Mesenchymal stem cell (in vitro differentiated cells and primary cell): ENCODE measurements at regions not wholly inside any gene's neighbourhood (a gene's known extent, or its start where the extent isn't known, plus 50 kb on each side); places are given as distances from the start of the nearest gene placed in this dataset.

ENCODE experiments used
- DNase-seq: peaks from one replicate; pipeline ENCODE4 v3.0.0-alpha.2; 2013
- H2AFZ ChIP-seq: one replicate; pipeline ENCODE4 v1.6.1; 2013; ENCODE audit warnings: low read depth, mild to moderate bottlenecking, control low read depth, inconsistent platforms, low read length, moderate library complexity
- H2AK5ac ChIP-seq: 2 replicates; pipeline ENCODE4 v1.6.1; 2013; ENCODE audit warnings: low read length, moderate library complexity, mild to moderate bottlenecking, inconsistent platforms; ENCODE audit not compliant: severe bottlenecking
- H2BK120ac ChIP-seq: one replicate; pipeline ENCODE4 v1.6.1; 2013; ENCODE audit warnings: low read depth, mild to moderate bottlenecking, inconsistent platforms, low read length, moderate library complexity
- H2BK12ac ChIP-seq, 2 experiments: one replicate each; pipeline ENCODE4 v1.6.1; 2013; ENCODE audit warnings: inconsistent platforms in 2 of 2, low read length in 2 of 2, mild to moderate bottlenecking in 2 of 2, moderate library complexity in 2 of 2, control low read depth in 1 of 2
- H2BK15ac ChIP-seq: one replicate; pipeline ENCODE4 v1.6.1; 2013; ENCODE audit warnings: mild to moderate bottlenecking, low read depth, inconsistent platforms; ENCODE audit not compliant: poor library complexity, severe bottlenecking
- H2BK5ac ChIP-seq: 2 replicates; pipeline ENCODE4 v1.6.1; 2013; ENCODE audit warnings: low read depth, mild to moderate bottlenecking, low read length, control low read depth, inconsistent platforms; ENCODE audit not compliant: poor library complexity, severe bottlenecking
- H3K14ac ChIP-seq, 2 experiments: one replicate each; pipeline ENCODE4 v1.6.1; 2013; ENCODE audit warnings: inconsistent platforms in 2 of 2, low read length in 2 of 2, control low read depth in 1 of 2, mild to moderate bottlenecking in 1 of 2, moderate library complexity in 1 of 2
- H3K18ac ChIP-seq, 2 experiments: one replicate each; pipeline ENCODE4 v1.6.1; 2013; ENCODE audit warnings: inconsistent platforms in 2 of 2, low read length in 2 of 2, control low read depth in 1 of 2, low read depth in 1 of 2, mild to moderate bottlenecking in 1 of 2
- H3K23ac ChIP-seq, 2 experiments: one replicate each; pipeline ENCODE4 v1.6.1; 2013; ENCODE audit warnings: inconsistent platforms in 2 of 2, low read length in 2 of 2, mild to moderate bottlenecking in 2 of 2, moderate library complexity in 2 of 2, control low read depth in 1 of 2
- H3K27ac ChIP-seq: 2 replicates; pipeline ENCODE4 v1.5.1; 2013; ENCODE audit warnings: mild to moderate bottlenecking, moderate library complexity, low read length, control low read depth, inconsistent platforms; ENCODE audit not compliant: poor library complexity, severe bottlenecking
- H3K27me3 ChIP-seq, 2 experiments: 2 replicates each; pipeline versions ENCODE4 v1.6.1 to v1.7.0; 2013; ENCODE audit warnings: low read length in 2 of 2, mild to moderate bottlenecking in 2 of 2, moderate library complexity in 2 of 2, control low read depth in 1 of 2, inconsistent platforms in 1 of 2; ENCODE audit not compliant: control insufficient read depth in 1 of 2, insufficient read depth in 1 of 2
- H3K36me3 ChIP-seq, 2 experiments: 2 replicates each; pipeline versions ENCODE4 v1.6.1 to v1.7.0; 2013; ENCODE audit warnings: low read length in 2 of 2, control low read depth in 1 of 2, inconsistent platforms in 1 of 2, low read depth in 1 of 2, mild to moderate bottlenecking in 1 of 2; ENCODE audit not compliant: insufficient read depth in 2 of 2, control insufficient read depth in 1 of 2
- H3K4ac ChIP-seq, 2 experiments: one replicate each; pipeline ENCODE4 v1.6.1; 2013; ENCODE audit warnings: inconsistent platforms in 2 of 2, low read length in 2 of 2, mild to moderate bottlenecking in 2 of 2, moderate library complexity in 2 of 2, control low read depth in 1 of 2, low read depth in 1 of 2
- H3K4me1 ChIP-seq: 2 replicates; pipeline ENCODE4 v1.6.1; 2013; ENCODE audit warnings: low read depth, low read length, control low read depth; ENCODE audit not compliant: control insufficient read depth, insufficient read depth
- H3K4me2 ChIP-seq: 2 replicates; pipeline ENCODE4 v1.6.1; 2013; ENCODE audit warnings: low read length, mild to moderate bottlenecking, inconsistent platforms; ENCODE audit not compliant: poor library complexity, severe bottlenecking
- H3K4me3 ChIP-seq, 2 experiments: 2 replicates each; pipeline versions ENCODE4 v1.5.1 to v1.7.0; 2013; ENCODE audit warnings: low read length in 2 of 2, mild to moderate bottlenecking in 2 of 2, control low read depth in 1 of 2, low read depth in 1 of 2; ENCODE audit not compliant: insufficient read depth in 1 of 2
- H3K79me1 ChIP-seq: replicated peaks from 2 replicates; pipeline ENCODE4 v1.6.1; 2013; ENCODE audit warnings: mild to moderate bottlenecking, control low read depth, low read length, inconsistent platforms; ENCODE audit not compliant: poor library complexity, severe bottlenecking
- H3K9ac ChIP-seq: 2 replicates; pipeline ENCODE4 v1.7.0; 2013; ENCODE audit warnings: mild to moderate bottlenecking, low read length, moderate library complexity
- H3K9me3 ChIP-seq: 2 replicates; pipeline ENCODE4 v1.7.0; 2013; ENCODE audit warnings: mild to moderate bottlenecking, low read length; ENCODE audit not compliant: control insufficient read depth
- H4K8ac ChIP-seq: one replicate; pipeline ENCODE4 v1.6.1; 2013; ENCODE audit warnings: inconsistent platforms, mild to moderate bottlenecking, low read length, moderate library complexity
- H4K91ac ChIP-seq: one replicate; pipeline ENCODE4 v1.6.1; 2013; ENCODE audit warnings: mild to moderate bottlenecking, low read length, inconsistent platforms
- WGBS: methylation state at CpG from one replicate; pipeline ENCODE4 v1.1.7; 2013; ENCODE audit warnings: mixed read lengths; 5-methylcytosine and 5-hydroxymethylcytosine counted together

GRCh38 chrX:121851033-121851432 is 803.6 kb downstream of the GLUD2 start:
- no peak overlapping the region for H3K14ac ChIP-seq
- H2BK15ac ChIP-seq = no peak overlapping the region
- H3K9ac ChIP-seq = no peak overlapping the region
- no peaks in the 10 kb centered on the region for H3K9me3 ChIP-seq
- no peak overlapping the region for H3K4me2 ChIP-seq
- no peak overlapping the region for H2AFZ ChIP-seq
- no peak overlapping the region for H3K27ac ChIP-seq
- H3K36me3 ChIP-seq = no peaks in the 10 kb centered on the region
- no peak overlapping the region for H3K4ac ChIP-seq
- H3K23ac ChIP-seq = no peak overlapping the region
- H3K4me1 ChIP-seq = no peaks in the 10 kb centered on the region
- no peaks in the 10 kb centered on the region for H3K79me1 ChIP-seq
- no peak for DNase-seq
- H2BK120ac ChIP-seq = no peak overlapping the region
- H3K18ac ChIP-seq = no peak overlapping the region
- no peak overlapping the region for H2BK5ac ChIP-seq
- H3K4me3 ChIP-seq = no peak overlapping the region
- H4K91ac ChIP-seq = no peak overlapping the region
- no peak overlapping the region for H2BK12ac ChIP-seq
- no peak overlapping the region for H4K8ac ChIP-seq
- no peaks in the 10 kb centered on the region for H3K27me3 ChIP-seq
- no CpG with 5 or more reads among the region's 2 CpGs for WGBS
- no peak overlapping the region for H2AK5ac ChIP-seq

GRCh38 chrX:121853762-121854613 is 806.6 kb downstream of the GLUD2 start:
- Histone ChIP-seq H2BK5ac (no peak overlapping the region), H3K23ac (no peak overlapping the region), H3K4ac (no peak overlapping the region), H3K27ac (no peak overlapping the region), H4K91ac (peak overlapping the region; percentile 15), H2AFZ (no peak overlapping the region), H3K79me1 (no peaks in the 10 kb centered on the region), H3K9ac (no peak overlapping the region), H3K27me3 (no peaks in the 10 kb centered on the region), H3K9me3 (no peaks in the 10 kb centered on the region), H2AK5ac (no peak overlapping the region), H3K18ac (no peak overlapping the region), H3K4me2 (no peak overlapping the region), H2BK15ac (no peak overlapping the region), H3K36me3 (no peaks in the 10 kb centered on the region), H2BK12ac (no peak overlapping the region), H3K14ac (no peak overlapping the region), H2BK120ac (no peak overlapping the region), H3K4me3 (no peak overlapping the region), H3K4me1 (no peaks in the 10 kb centered on the region), H4K8ac (no peak overlapping the region)
- no peak for DNase-seq
- 88% methylated on average over 27 of the region's 27 CpGs for WGBS

GRCh38 chrX:121854614-121854911 is 807.2 kb downstream of the GLUD2 start:
- 78% methylated on average over 5 of the region's 5 CpGs for WGBS
- H3K4me1 ChIP-seq = no peaks in the 10 kb centered on the region

GRCh38 chrX:121858867-121859647 is 811.6 kb downstream of the GLUD2 start:
- H3K27ac ChIP-seq = no peak overlapping the region
- no peak overlapping the region for H2BK12ac ChIP-seq
- H3K14ac ChIP-seq = no peak overlapping the region
- no peak overlapping the region for H3K18ac ChIP-seq
- H2BK15ac ChIP-seq = no peak overlapping the region
- no peaks in the 10 kb centered on the region for H3K27me3 ChIP-seq
- no peak overlapping the region for H2AK5ac ChIP-seq
- no peak overlapping the region for H4K91ac ChIP-seq
- H2AFZ ChIP-seq = no peak overlapping the region
- no peaks in the 10 kb centered on the region for H3K4me1 ChIP-seq
- H2BK120ac ChIP-seq = no peak overlapping the region
- no peaks in the 10 kb centered on the region for H3K9me3 ChIP-seq
- H3K79me1 ChIP-seq = no peaks in the 10 kb centered on the region
- H3K9ac ChIP-seq = no peak overlapping the region
- no peak overlapping the region for H3K23ac ChIP-seq
- no peak overlapping the region for H3K4ac ChIP-seq
- H3K4me3 ChIP-seq = no peak overlapping the region
- H2BK5ac ChIP-seq = no peak overlapping the region
- H4K8ac ChIP-seq = no peak overlapping the region
- WGBS = 82% methylated on average over 8 of the region's 8 CpGs
- DNase-seq = no peak
- H3K36me3 ChIP-seq = no peaks in the 10 kb centered on the region
- H3K4me2 ChIP-seq = no peak overlapping the region

More at GRCh38 chrX:121854614-121854911, 807.2 kb downstream of the GLUD2 start:
- Histone ChIP-seq H3K18ac (no peak overlapping the region), H3K79me1 (no peaks in the 10 kb centered on the region), H2BK12ac (no peak overlapping the region), H3K4ac (no peak overlapping the region), H2BK5ac (no peak overlapping the region), H2BK120ac (no peak overlapping the region), H3K9ac (no peak overlapping the region), H4K91ac (no peak overlapping the region), H3K23ac (no peak overlapping the region), H3K4me3 (no peak overlapping the region), H2BK15ac (no peak overlapping the region), H3K14ac (no peak overlapping the region), H3K36me3 (no peaks in the 10 kb centered on the region), H2AK5ac (no peak overlapping the region), H2AFZ (no peak overlapping the region), H3K27me3 (no peaks in the 10 kb centered on the region), H3K4me2 (no peak overlapping the region), H3K27ac (no peak overlapping the region), H3K9me3 (no peaks in the 10 kb centered on the region), H4K8ac (no peak overlapping the region)
- DNase-seq = no peak
